OCI-LY7 (cell line): ENCODE measurements at regions not wholly inside any gene's neighbourhood (a gene's known extent, or its start where the extent isn't known, plus 50 kb on each side); places are given as distances from the start of the nearest gene placed in this dataset.

ENCODE experiments used
- BruUV-seq: library from RNA; stranded (reverse); fragments of 400-500 nt; replicated peaks from 2 replicates; lab custom pipeline; 2021; lab: Mats Ljungman, UMichigan
- CTCF ChIA-PET: fragments of 300-600 bp; sonication (Branson Sonifier 250); formaldehyde crosslinking; loops from one replicate; lab custom pipeline; 2022; ENCODE audit warnings: antibody characterized with exemption; ENCODE audit not compliant: unreplicated experiment; lab: Charles Lee
- POLR2A ChIA-PET: fragments of 300-600 bp; sonication (Branson Sonifier 250); formaldehyde crosslinking; loops from one replicate; lab custom pipeline; 2022; ENCODE audit warnings: antibody characterized with exemption; lab: Charles Lee
- DNase-seq: peaks from one replicate; pipeline ENCODE4 v3.0.0-alpha.2; 2015; ENCODE audit warnings: low spot score
- H2AFZ ChIP-seq: fragments of 200-600 bp; sonication (generic), shearing (Covaris generic); 2 replicates; pipeline ENCODE4 v1.6.1; 2014; ENCODE audit warnings: mild to moderate bottlenecking, antibody characterized with exemption, low read length, moderate library complexity
- H3K27ac ChIP-seq: fragments of 200-600 bp; sonication (generic); 2 replicates; pipeline ENCODE4 v1.5.1; 2014; ENCODE audit warnings: mixed run types, low read depth, mild to moderate bottlenecking, moderate library complexity, low read length, inconsistent platforms; ENCODE audit not compliant: poor library complexity, severe bottlenecking
- H3K36me3 ChIP-seq: fragments of 200-600 bp; sonication (generic); 2 replicates; pipeline ENCODE4 v1.6.1; 2014; ENCODE audit warnings: mild to moderate bottlenecking, antibody characterized with exemption, low read length, moderate library complexity, mixed read lengths; ENCODE audit not compliant: insufficient read depth
- H3K4me1 ChIP-seq: fragments of 200-600 bp; sonication (generic); 2 replicates; pipeline ENCODE4 v1.5.1; 2014; ENCODE audit warnings: mild to moderate bottlenecking, low read length; ENCODE audit not compliant: insufficient read depth, poor library complexity, severe bottlenecking
- H3K4me2 ChIP-seq: fragments of 200-600 bp; sonication (generic); 2 replicates; pipeline ENCODE4 v1.6.1; 2014; ENCODE audit warnings: mild to moderate bottlenecking, low read length
- H3K4me3 ChIP-seq: fragments of 200-600 bp; sonication (generic); 2 replicates; pipeline ENCODE4 v1.5.1; 2014; ENCODE audit warnings: mild to moderate bottlenecking, low read depth, low read length; ENCODE audit not compliant: poor library complexity, severe bottlenecking
- H3K79me2 ChIP-seq: fragments of 200-600 bp; sonication (generic); 2 replicates; pipeline ENCODE4 v1.6.1; 2016; ENCODE audit warnings: low read depth, mild to moderate bottlenecking, low read length, moderate library complexity, mixed read lengths; ENCODE audit not compliant: insufficient read depth
- H3K9me2 ChIP-seq: fragments of 200-600 bp; sonication (generic); 2 replicates; pipeline ENCODE4 v1.6.1; 2016; ENCODE audit warnings: mild to moderate bottlenecking, low read length, mixed read lengths; ENCODE audit not compliant: insufficient read depth
- H3K9me3 ChIP-seq: fragments of 200-600 bp; sonication (generic); 2 replicates; pipeline ENCODE4 v1.6.1; 2014; ENCODE audit warnings: mild to moderate bottlenecking, mixed run types, low read length, mixed read lengths
- H4K20me1 ChIP-seq: fragments of 200-600 bp; sonication (generic); 2 replicates; pipeline ENCODE4 v1.6.1; 2014; ENCODE audit warnings: mild to moderate bottlenecking, antibody characterized with exemption, low read length, moderate library complexity, mixed read lengths; ENCODE audit not compliant: insufficient read depth
- CTCF ChIP-seq: fragments of 200-600 bp; sonication (generic); conservative IDR thresholded peaks from 2 replicates; pipeline ENCODE4 v1.5.1; 2014; ENCODE audit warnings: mild to moderate bottlenecking, antibody characterized with exemption, low read length, moderate library complexity, mixed read lengths
- EZH2phosphoT487 ChIP-seq: fragments of 200-600 bp; sonication (generic); IDR thresholded peaks from 2 replicates; pipeline ENCODE4 v1.6.1; 2018; ENCODE audit warnings: low read depth, borderline replicate concordance, mild to moderate bottlenecking, mixed run types, antibody characterized with exemption, low read length, moderate library complexity, mixed read lengths
- intact Hi-C: fragments of 100-400 bp; cut with micrococcal nuclease; formaldehyde crosslinking; loops from one replicate; pipeline ENCODE4 v1.10.0; 2022; ENCODE audit not compliant: unreplicated experiment

GRCh38 chr2:21441442-21441841 is 317.7 kb downstream of the TDRD15 start:
- no peak overlapping the region for H3K27ac ChIP-seq
- H3K4me1 ChIP-seq: no peaks in the 10 kb centered on the region
- intact Hi-C loops: no loop called here
- H3K4me3 ChIP-seq: no peak overlapping the region
- H3K9me2 ChIP-seq: no peaks in the 10 kb centered on the region
- no peak overlapping the region for H2AFZ ChIP-seq
- no peaks in the 10 kb centered on the region for H3K9me3 ChIP-seq
- no peak for DNase-seq
- TF ChIP-seq EZH2phosphoT487 (no peak), CTCF (no peak)
- POLR2A ChIA-PET: no interaction called here
- CTCF ChIA-PET: no interaction called here
- H4K20me1 ChIP-seq: no peaks in the 10 kb centered on the region
- BruUV-seq: no TSS peak
- H3K79me2 ChIP-seq: no peaks in the 10 kb centered on the region
- no peaks in the 10 kb centered on the region for H3K36me3 ChIP-seq
- H3K4me2 ChIP-seq: no peak overlapping the region

DNA sequence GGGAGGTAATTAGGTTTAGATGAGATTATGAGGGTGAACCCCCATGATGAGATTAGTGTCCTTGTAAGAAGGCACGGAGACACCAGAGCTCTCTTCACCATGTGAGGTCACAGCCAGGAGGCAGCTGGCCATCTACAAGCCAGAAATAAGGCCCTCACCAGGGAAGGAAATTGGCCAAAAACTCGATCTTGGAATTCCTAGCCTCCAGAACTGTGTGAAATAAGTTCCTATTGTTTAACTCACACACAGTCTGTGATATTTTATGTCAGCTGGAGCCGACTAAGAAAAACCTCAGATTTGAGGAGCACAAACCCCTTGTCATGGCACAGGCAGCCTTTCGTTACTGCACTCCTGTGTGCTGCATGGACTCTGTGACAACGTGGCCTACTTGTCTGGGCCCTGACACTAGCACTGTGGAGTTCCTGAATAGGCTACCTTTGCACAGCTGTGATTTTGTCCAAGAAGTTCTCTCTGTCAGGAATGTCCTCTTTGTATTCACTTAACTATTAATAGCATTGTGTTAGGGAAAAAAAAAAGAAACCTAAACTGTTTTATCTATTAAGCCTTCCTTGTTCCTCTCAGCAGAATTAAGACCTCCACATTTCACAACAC is 319.8 kb downstream of the TDRD15 start:
- no peaks in the 10 kb centered on the region for H3K9me2 ChIP-seq
- no peaks in the 10 kb centered on the region for H3K4me1 ChIP-seq
- H3K36me3 ChIP-seq: no peaks in the 10 kb centered on the region
- no peak overlapping the region for H3K4me3 ChIP-seq
- POLR2A ChIA-PET: no interaction called here
- CTCF ChIA-PET: no interaction called here
- H2AFZ ChIP-seq: no peak overlapping the region
- no TSS peak for BruUV-seq
- H3K9me3 ChIP-seq: no peaks in the 10 kb centered on the region
- no peak for DNase-seq
- no peaks in the 10 kb centered on the region for H4K20me1 ChIP-seq
- no peak overlapping the region for H3K27ac ChIP-seq
- no peak for TF ChIP-seq CTCF
- no peak for TF ChIP-seq EZH2phosphoT487
- no peaks in the 10 kb centered on the region for H3K79me2 ChIP-seq
- H3K4me2 ChIP-seq: no peak overlapping the region
- intact Hi-C loops: no loop called here

- no peaks in the 10 kb centered on the region for H4K20me1 ChIP-seq
Measured at GRCh38 chr2:21449881-21450280, 326.1 kb downstream of the TDRD15 start.

More at GRCh38 chr2:21449881-21450280, 326.1 kb downstream of the TDRD15 start:
- TF ChIP-seq EZH2phosphoT487: no peak
- no peak for TF ChIP-seq CTCF
- Histone ChIP-seq H3K79me2 (no peaks in the 10 kb centered on the region), H2AFZ (no peak overlapping the region), H3K4me2 (no peak overlapping the region), H3K27ac (no peak overlapping the region), H3K4me3 (no peak overlapping the region), H3K9me2 (no peaks in the 10 kb centered on the region), H3K9me3 (no peaks in the 10 kb centered on the region), H3K36me3 (no peaks in the 10 kb centered on the region), H3K4me1 (no peaks in the 10 kb centered on the region)
- BruUV-seq: no TSS peak
- DNase-seq: no peak
- ChIA-PET CTCF (no interaction called here), POLR2A (interaction anchor here (1.0 kb wide), 1 partner anchor 36 kb away, joined by 4 read pairs; no protein-coding TSS in a partner anchor)
- intact Hi-C loops: no loop called here
